Prostate gland (tissue), 2 donors: ENCODE measurements at regions not wholly inside any gene's neighbourhood (a gene's known extent, or its start where the extent isn't known, plus 50 kb on each side); places are given as distances from the start of the nearest gene placed in this dataset.

Experiments used
- DNase-seq: peaks from one replicate; pipeline ENCODE4 v3.0.0-alpha.2; 2019; ENCODE audit warnings: low spot score
- H3K27ac ChIP-seq, 2 donors: fragments of 200-600 bp; sonication (generic); 2 replicates each; pipeline ENCODE4 v1.5.1; 2017 to 2019
- H3K27me3 ChIP-seq: fragments of 200-600 bp; sonication (generic); replicated peaks from 2 replicates; pipeline ENCODE4 v1.5.1; 2019; ENCODE audit not compliant: insufficient read depth
- H3K36me3 ChIP-seq, 2 donors: fragments of 200-600 bp; sonication (generic); 1 replicate in 1 of 2; 2 replicates in 1 of 2; pipeline versions ENCODE4 v1.5.1 to v1.8.1; 2017 to 2019
- H3K4me1 ChIP-seq: fragments of 200-600 bp; sonication (generic); replicated peaks from 2 replicates; pipeline ENCODE4 v1.5.1; 2019
- H3K4me3 ChIP-seq, 2 donors: fragments of 200-600 bp; sonication (generic); 2 replicates each; pipeline ENCODE4 v1.5.1; 2017 to 2019
- H3K9me3 ChIP-seq: fragments of 200-600 bp; sonication (generic); 2 replicates; pipeline ENCODE4 v1.5.1; 2017
- CTCF ChIP-seq, 4 experiments: fragments of 200-600 bp in 2 of 4; fragments of 450-650 bp in 2 of 4; sonication (generic) in 2 of 4; IDR thresholded peaks; 1 replicate in 3 of 4; 2 replicates in 1 of 4; pipeline ENCODE4 v1.5.1; 2016 to 2019; ENCODE audit warnings: antibody characterized with exemption in 4 of 4, mild to moderate bottlenecking in 2 of 4, moderate library complexity in 2 of 4
- POLR2A ChIP-seq: fragments of 450-650 bp; IDR thresholded peaks from one replicate; pipeline ENCODE4 v1.6.1; 2016; ENCODE audit warnings: antibody characterized with exemption, mild to moderate bottlenecking
- POLR2AphosphoS5 ChIP-seq: sonication (generic); formaldehyde crosslinking; IDR thresholded peaks from one replicate; pipeline ENCODE4 v1.6.1; 2017; ENCODE audit warnings: antibody characterized with exemption
- WGBS: methylation state at CpG from one replicate; pipeline ENCODE4 v1.1.5; 2018; 5-methylcytosine and 5-hydroxymethylcytosine counted together
- intact Hi-C: fragments of 100-400 bp; cut with DNase I; formaldehyde crosslinking; loops from one replicate; pipeline ENCODE4 v1.14.2; 2022

GRCh38 chr21:21624674-21625073 lies 626.5 kb downstream of the NCAM2 start:
- no peak for DNase-seq
- H3K9me3 ChIP-seq = no peaks in the 10 kb centered on the region
- WGBS = 18% methylated on average over 1 of the region's 1 CpG
- intact Hi-C loops = no loop called here
- no peaks in the 10 kb centered on the region for H3K36me3 ChIP-seq
- H3K4me1 ChIP-seq = no peaks in the 10 kb centered on the region
- no peaks in the 10 kb centered on the region for H3K27me3 ChIP-seq
- no peak overlapping the region for H3K27ac ChIP-seq
- H3K4me3 ChIP-seq = no peak overlapping the region
- no peak for TF ChIP-seq POLR2A

GRCh38 chr21:21631961-21632360 lies 633.8 kb downstream of the NCAM2 start:
- DNase-seq = no peak
- no peak for TF ChIP-seq POLR2AphosphoS5
- no peak for TF ChIP-seq CTCF (IDR thresholded peaks at IDR 0.05)
- TF ChIP-seq POLR2A = no peak
- no peak overlapping the region for H3K27ac ChIP-seq
- H3K9me3 ChIP-seq = no peaks in the 10 kb centered on the region
- WGBS = 79% methylated on average over 5 of the region's 5 CpGs
- H3K36me3 ChIP-seq = no peaks in the 10 kb centered on the region
- no peak overlapping the region for H3K4me3 ChIP-seq
- intact Hi-C loops = no loop called here
- no peaks in the 10 kb centered on the region for H3K27me3 ChIP-seq
- H3K4me1 ChIP-seq = no peaks in the 10 kb centered on the region

GRCh38 chr21:21632926-21633325 lies 634.7 kb downstream of the NCAM2 start:
- intact Hi-C loops = no loop called here
- TF ChIP-seq POLR2AphosphoS5 (no peak), POLR2A (no peak), CTCF (IDR thresholded peaks at IDR 0.05) (no peak)
- WGBS = 91% methylated on average over 2 of the region's 2 CpGs
- Histone ChIP-seq H3K27me3 (no peaks in the 10 kb centered on the region), H3K4me1 (no peaks in the 10 kb centered on the region), H3K9me3 (no peaks in the 10 kb centered on the region), H3K36me3 (no peaks in the 10 kb centered on the region), H3K27ac (no peak overlapping the region), H3K4me3 (no peak overlapping the region)
- DNase-seq = no peak

- intact Hi-C loops = no loop called here
- WGBS = 77% methylated on average over 1 of the region's 1 CpG
Measured at GRCh38 chr21:21661741-21662140, 663.5 kb downstream of the NCAM2 start.

GRCh38 chr21:21662776-21663175 lies 664.6 kb downstream of the NCAM2 start:
- H3K4me1 ChIP-seq = no peaks in the 10 kb centered on the region
- TF ChIP-seq CTCF (IDR thresholded peaks at IDR 0.05) (no peak), POLR2AphosphoS5 (no peak), POLR2A (no peak)
- no peak overlapping the region for H3K4me3 ChIP-seq
- no peaks in the 10 kb centered on the region for H3K36me3 ChIP-seq
- no peaks in the 10 kb centered on the region for H3K27me3 ChIP-seq
- no peaks in the 10 kb centered on the region for H3K9me3 ChIP-seq
- intact Hi-C loops = no loop called here
- 65% methylated on average over 1 of the region's 1 CpG for WGBS
- H3K27ac ChIP-seq = no peak overlapping the region
- no peak for DNase-seq

More at GRCh38 chr21:21661741-21662140, 663.5 kb downstream of the NCAM2 start:
- no peaks in the 10 kb centered on the region for H3K4me1 ChIP-seq
- H3K4me3 ChIP-seq = no peak overlapping the region
- no peaks in the 10 kb centered on the region for H3K9me3 ChIP-seq
- no peak for TF ChIP-seq CTCF (IDR thresholded peaks at IDR 0.05)
- TF ChIP-seq POLR2AphosphoS5 = no peak
- no peak for TF ChIP-seq POLR2A
- no peaks in the 10 kb centered on the region for H3K36me3 ChIP-seq
- DNase-seq = no peak
- no peaks in the 10 kb centered on the region for H3K27me3 ChIP-seq
- H3K27ac ChIP-seq = no peak overlapping the region
